ENCODE measurements at regions not wholly inside any gene's neighbourhood (a gene's known extent, or its start where the extent isn't known, plus 50 kb on each side); places are given as distances from the start of the nearest gene placed in this dataset.

GRCh38 chr6:84623956-84624680 is 140.3 kb downstream of the TBX18 start:
- DNase-seq (ENCODE audit: low spot score) (no peak), ATAC-seq (no peak), FAIRE-seq (no peak)
- Histone ChIP-seq H3K4me1 (ENCODE audit: insufficient read depth, low read length) (no peaks in the 10 kb centered on the region), H2AFZ (ENCODE audit: low read length) (no peak overlapping the region), H3K36me3 (replicated peaks in 1 of 2; ENCODE audit: control insufficient read depth in 1 of 2, insufficient read depth in 2 of 2, low read length in 2 of 2) (no peaks in the 10 kb centered on the region), H3K4me2 (ENCODE audit: low read depth, low read length) (no peak overlapping the region), H3K27ac (ENCODE audit: extremely low read length, insufficient read depth, low read length) (no peak overlapping the region), H3K27me3 (ENCODE audit: control insufficient read depth in 1 of 2, insufficient read depth in 2 of 2, low read length in 2 of 2) (no peaks in the 10 kb centered on the region), H3K9ac (ENCODE audit: insufficient read depth, low read depth, low read length) (no peak overlapping the region), H4K20me1 (ENCODE audit: insufficient read depth, low read length) (no peaks in the 10 kb centered on the region), H3K79me2 (ENCODE audit: insufficient read depth, low read length) (no peaks in the 10 kb centered on the region), H3K4me3 (replicated peaks in 1 of 3; ENCODE audit: insufficient read depth in 1 of 3, low read depth in 2 of 3, low read length in 3 of 3) (no peak overlapping the region), H3K9me3 (ENCODE audit: low read length) (no peaks in the 10 kb centered on the region)
- intact Hi-C loops (cut with micrococcal nuclease; ENCODE audit: unreplicated experiment) = no loop called here
- TF ChIP-seq ZNF577 (CRISPR knock-in tag; IDR thresholded peaks at IDR 0.05; ENCODE audit: borderline replicate concordance, low read depth) (no peak), ZNF766 (CRISPR knock-in tag; IDR thresholded peaks at IDR 0.05; ENCODE audit: borderline replicate concordance) (no peak), RBM39 (IDR thresholded peaks at IDR 0.05; ENCODE audit: low read depth, low read length, poor library complexity, severe bottlenecking) (no peak), STAT6 (CRISPR knock-in tag; IDR thresholded peaks at IDR 0.05; ENCODE audit: borderline replicate concordance) (no peak), ZBTB49 (CRISPR knock-in tag; IDR thresholded peaks at IDR 0.05; ENCODE audit: borderline replicate concordance) (no peak)
- CTCF ChIA-PET (ENCODE audit: low intra/inter-chr PET ratio, low total read pairs) = no interaction called here
- 29% methylated on average over 4 of the region's 4 CpGs for WGBS (ENCODE audit: low lambda C conversion rate)
- in situ Hi-C loops (cut with HindIII; ENCODE audit: extremely low pct_ligation_motif_present, low pct_unique_long_range_greater_than_20kb) = no loop called here
- POLR2A ChIA-PET = no interaction called here
- BruUV-seq (replicated peaks) = no TSS peak
